Osteoblast (primary cell): ENCODE measurements at regions not wholly inside any gene's neighbourhood (a gene's known extent, or its start where the extent isn't known, plus 50 kb on each side); places are given as distances from the start of the nearest gene placed in this dataset.
"Not testable (repeated sequence)": the region's sequence is repeated elsewhere in the genome, so short reads cannot be mapped to it uniquely, and the experiment has no call there.

Source experiments
- DNase-seq: peaks from one replicate; pipeline ENCODE4 v3.0.0; 2011; ENCODE audit warnings: low spot score, mixed read lengths; ENCODE audit not compliant: insufficient read length; ENCODE audit errors: missing footprints
- H2AFZ ChIP-seq: 2 replicates; pipeline ENCODE4 v1.6.0; 2011; ENCODE audit warnings: mild to moderate bottlenecking, low read length
- H3K27ac ChIP-seq: 2 replicates; pipeline ENCODE4 v1.5.1; 2011; ENCODE audit warnings: mild to moderate bottlenecking, low read depth, low read length, moderate library complexity
- H3K27me3 ChIP-seq: 2 replicates; pipeline ENCODE4 v1.6.0; 2012; ENCODE audit warnings: mild to moderate bottlenecking, control low read depth, inconsistent platforms, low read length, moderate library complexity; ENCODE audit not compliant: insufficient read depth
- H3K36me3 ChIP-seq: 2 replicates; pipeline ENCODE4 v1.5.1; 2011; ENCODE audit warnings: mild to moderate bottlenecking, low read length, control low read depth, moderate library complexity; ENCODE audit not compliant: insufficient read depth
- H3K4me1 ChIP-seq: 2 replicates; pipeline ENCODE4 v1.5.1; 2011; ENCODE audit warnings: mild to moderate bottlenecking, low read length, control low read depth, moderate library complexity; ENCODE audit not compliant: insufficient read depth
- H3K4me2 ChIP-seq: 2 replicates; pipeline ENCODE4 v1.6.0; 2011; ENCODE audit warnings: mild to moderate bottlenecking, low read length; ENCODE audit not compliant: insufficient read depth
- H3K4me3 ChIP-seq: fragments of 200-600 bp; sonication (generic); 3 replicates; pipeline ENCODE4 v1.5.1; 2012; ENCODE audit warnings: mild to moderate bottlenecking, low read length, inconsistent platforms; ENCODE audit not compliant: insufficient read depth
- H3K79me2 ChIP-seq: 2 replicates; pipeline ENCODE4 v1.6.0; 2012; ENCODE audit warnings: mild to moderate bottlenecking, low read length, control low read depth, inconsistent platforms; ENCODE audit not compliant: insufficient read depth
- H3K9me3 ChIP-seq: 2 replicates; pipeline ENCODE4 v1.5.1; 2011; ENCODE audit warnings: low read depth, low read length, control low read depth
- H4K20me1 ChIP-seq: 2 replicates; pipeline ENCODE4 v1.6.0; 2012; ENCODE audit warnings: mild to moderate bottlenecking, low read length, control low read depth; ENCODE audit not compliant: insufficient read depth
- TF ChIP-seq, protein P1 (sequence below): IDR thresholded peaks from 2 replicates; pipeline ENCODE4 v1.5.1; 2011; ENCODE audit warnings: mild to moderate bottlenecking, low read depth, low read length, moderate library complexity; ENCODE audit errors: extremely low read depth

- Histone ChIP-seq H3K4me2 (no peak overlapping the region), H3K9me3 (no peaks in the 10 kb centered on the region), H3K36me3 (no peaks in the 10 kb centered on the region), H3K27me3 (no peaks in the 10 kb centered on the region), H3K4me3 (no peak overlapping the region), H2AFZ (no peak overlapping the region), H3K27ac (no peak overlapping the region), H3K4me1 (no peaks in the 10 kb centered on the region), H4K20me1 (no peaks in the 10 kb centered on the region), H3K79me2 (no peaks in the 10 kb centered on the region)
- TF ChIP-seq, protein P1, sequence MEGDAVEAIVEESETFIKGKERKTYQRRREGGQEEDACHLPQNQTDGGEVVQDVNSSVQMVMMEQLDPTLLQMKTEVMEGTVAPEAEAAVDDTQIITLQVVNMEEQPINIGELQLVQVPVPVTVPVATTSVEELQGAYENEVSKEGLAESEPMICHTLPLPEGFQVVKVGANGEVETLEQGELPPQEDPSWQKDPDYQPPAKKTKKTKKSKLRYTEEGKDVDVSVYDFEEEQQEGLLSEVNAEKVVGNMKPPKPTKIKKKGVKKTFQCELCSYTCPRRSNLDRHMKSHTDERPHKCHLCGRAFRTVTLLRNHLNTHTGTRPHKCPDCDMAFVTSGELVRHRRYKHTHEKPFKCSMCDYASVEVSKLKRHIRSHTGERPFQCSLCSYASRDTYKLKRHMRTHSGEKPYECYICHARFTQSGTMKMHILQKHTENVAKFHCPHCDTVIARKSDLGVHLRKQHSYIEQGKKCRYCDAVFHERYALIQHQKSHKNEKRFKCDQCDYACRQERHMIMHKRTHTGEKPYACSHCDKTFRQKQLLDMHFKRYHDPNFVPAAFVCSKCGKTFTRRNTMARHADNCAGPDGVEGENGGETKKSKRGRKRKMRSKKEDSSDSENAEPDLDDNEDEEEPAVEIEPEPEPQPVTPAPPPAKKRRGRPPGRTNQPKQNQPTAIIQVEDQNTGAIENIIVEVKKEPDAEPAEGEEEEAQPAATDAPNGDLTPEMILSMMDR = no peak
- DNase-seq = no peak
Observed at GRCh38 chr5:145661737-145662485, 173.2 kb downstream of the PRELID2 start.

- no peaks in the 10 kb centered on the region for H3K79me2 ChIP-seq
- TF ChIP-seq, protein P1 = no peak
- H3K27me3 ChIP-seq = no peaks in the 10 kb centered on the region
- H3K4me2 ChIP-seq = no peak overlapping the region
- H3K27ac ChIP-seq = no peak overlapping the region
- DNase-seq = no peak
- H3K4me3 ChIP-seq = no peak overlapping the region
- H2AFZ ChIP-seq = no peak overlapping the region
- H3K9me3 ChIP-seq = no peaks in the 10 kb centered on the region
- no peaks in the 10 kb centered on the region for H4K20me1 ChIP-seq
- no peaks in the 10 kb centered on the region for H3K4me1 ChIP-seq
- H3K36me3 ChIP-seq = no peaks in the 10 kb centered on the region
Observed at GRCh38 chr5:145660897-145661640, 174.1 kb downstream of the PRELID2 start.

- DNase-seq = peak; percentile 52
- TF ChIP-seq, protein P1 = no peak
- H3K36me3 ChIP-seq = no peaks in the 10 kb centered on the region
Observed at GRCh38 chr5:145658435-145658834, 176.7 kb downstream of the PRELID2 start.

GRCh38 chr5:145652700-145653099 is 182.4 kb downstream of the PRELID2 start:
- H3K4me1 ChIP-seq, H3K9me3 ChIP-seq, H2AFZ ChIP-seq, H3K36me3 ChIP-seq, H3K79me2 ChIP-seq, H3K27ac ChIP-seq, H3K4me2 ChIP-seq, H3K4me3 ChIP-seq, H3K27me3 ChIP-seq, DNase-seq, H4K20me1 ChIP-seq: not testable (repeated sequence)

More at GRCh38 chr5:145658435-145658834, 176.7 kb downstream of the PRELID2 start:
- Histone ChIP-seq H3K27ac (no peak overlapping the region), H3K9me3 (no peaks in the 10 kb centered on the region), H3K27me3 (no peaks in the 10 kb centered on the region), H2AFZ (no peak overlapping the region), H3K4me1 (no peaks in the 10 kb centered on the region), H3K4me2 (no peak overlapping the region), H4K20me1 (no peaks in the 10 kb centered on the region), H3K4me3 (no peak overlapping the region), H3K79me2 (no peaks in the 10 kb centered on the region)

- H3K36me3 ChIP-seq, H4K20me1 ChIP-seq, H2AFZ ChIP-seq, DNase-seq, H3K4me1 ChIP-seq, H3K4me3 ChIP-seq, H3K9me3 ChIP-seq, H3K27me3 ChIP-seq, H3K27ac ChIP-seq, H3K79me2 ChIP-seq: not testable (repeated sequence)
- H3K4me2 ChIP-seq = peak overlapping the region; percentile 13
Observed at GRCh38 chr5:145647137-145647536, 188.0 kb downstream of the PRELID2 start.

- H3K4me1 ChIP-seq, H3K4me2 ChIP-seq, H3K27ac ChIP-seq, H4K20me1 ChIP-seq, H3K36me3 ChIP-seq, H3K4me3 ChIP-seq, H2AFZ ChIP-seq, H3K9me3 ChIP-seq, H3K79me2 ChIP-seq, H3K27me3 ChIP-seq, DNase-seq: not testable (repeated sequence)
Observed at GRCh38 chr5:145643214-145643613, 191.9 kb downstream of the PRELID2 start.
